ENCODE measurements at regions not wholly inside any gene's neighbourhood (a gene's known extent, or its start where the extent isn't known, plus 50 kb on each side); places are given as distances from the start of the nearest gene placed in this dataset.

DNA sequence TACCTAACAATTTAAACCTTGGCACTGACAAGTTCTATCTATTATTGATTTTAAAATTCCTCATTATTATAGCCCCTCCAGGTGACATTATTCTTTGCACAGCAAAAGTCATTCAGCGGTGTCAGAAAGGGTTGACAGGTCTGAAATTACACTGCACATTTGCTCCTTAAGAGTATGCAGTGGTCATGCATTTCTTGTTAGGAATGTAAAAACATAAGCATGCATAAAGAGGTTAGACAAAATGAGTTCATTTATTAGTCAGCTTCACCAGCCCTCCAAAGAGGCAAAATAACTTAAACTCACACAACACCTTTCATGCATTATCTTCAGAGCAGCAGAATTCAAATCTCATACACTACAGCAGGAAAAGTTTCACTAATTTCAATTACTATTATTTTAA is 158.8 kb downstream of the HNRNPD start:
- Histone ChIP-seq H2AFZ (ENCODE audit: insufficient read depth, low read depth, low read length, poor library complexity, severe bottlenecking) (no peak overlapping the region), H3K27me3 (ENCODE audit: control insufficient read depth in 2 of 2, insufficient read depth in 2 of 2, low read length in 2 of 2) (no peaks in the 10 kb centered on the region), H3K9ac (ENCODE audit: insufficient read depth, low read length, poor library complexity, severe bottlenecking) (no peak overlapping the region), H3K79me2 (ENCODE audit: insufficient read depth, low read length) (no peaks in the 10 kb centered on the region), H3K36me3 (replicated peaks in 1 of 2; ENCODE audit: control insufficient read depth in 1 of 2, insufficient read depth in 2 of 2, low read length in 2 of 2) (no peaks in the 10 kb centered on the region), H4K20me1 (ENCODE audit: insufficient read depth, low read length) (no peaks in the 10 kb centered on the region), H3K9me3 (replicated peaks in 1 of 2; ENCODE audit: control insufficient read depth in 1 of 2, insufficient read depth in 1 of 2, low read length in 2 of 2) (no peaks in the 10 kb centered on the region), H3K4me3 (replicated peaks in 1 of 3; ENCODE audit: low read depth in 2 of 3, low read length in 3 of 3) (no peak overlapping the region), H3K4me2 (replicated peaks; ENCODE audit: extremely low read depth, low read length, poor library complexity, severe bottlenecking) (no peak overlapping the region), H3K27ac (ENCODE audit: low read depth in 1 of 2, low read length in 2 of 2) (no peak overlapping the region), H3K4me1 (ENCODE audit: control insufficient read depth in 1 of 2, insufficient read depth in 2 of 2, low read length in 2 of 2) (peaks cover 11 to 14% of the 10 kb centered on the region in 2 donors)
- Mint-ChIP-seq H3K27ac (no peak overlapping the region), H3K9me3 (no peaks in the 10 kb centered on the region), H3K27me3 (ENCODE audit: low read depth in 3 of 3) (peaks cover 0 to 1% (median 0%) of the 10 kb centered on the region in 3 donors), H3K4me3 (no peak overlapping the region), H3K4me1 (peaks cover 18% of the 10 kb centered on the region), H3K36me3 (no peaks in the 10 kb centered on the region)
- no CpG with 5 or more reads among the region's 1 CpG for WGBS (ENCODE audit: insufficient coverage)
- TF ChIP-seq, protein P1, sequence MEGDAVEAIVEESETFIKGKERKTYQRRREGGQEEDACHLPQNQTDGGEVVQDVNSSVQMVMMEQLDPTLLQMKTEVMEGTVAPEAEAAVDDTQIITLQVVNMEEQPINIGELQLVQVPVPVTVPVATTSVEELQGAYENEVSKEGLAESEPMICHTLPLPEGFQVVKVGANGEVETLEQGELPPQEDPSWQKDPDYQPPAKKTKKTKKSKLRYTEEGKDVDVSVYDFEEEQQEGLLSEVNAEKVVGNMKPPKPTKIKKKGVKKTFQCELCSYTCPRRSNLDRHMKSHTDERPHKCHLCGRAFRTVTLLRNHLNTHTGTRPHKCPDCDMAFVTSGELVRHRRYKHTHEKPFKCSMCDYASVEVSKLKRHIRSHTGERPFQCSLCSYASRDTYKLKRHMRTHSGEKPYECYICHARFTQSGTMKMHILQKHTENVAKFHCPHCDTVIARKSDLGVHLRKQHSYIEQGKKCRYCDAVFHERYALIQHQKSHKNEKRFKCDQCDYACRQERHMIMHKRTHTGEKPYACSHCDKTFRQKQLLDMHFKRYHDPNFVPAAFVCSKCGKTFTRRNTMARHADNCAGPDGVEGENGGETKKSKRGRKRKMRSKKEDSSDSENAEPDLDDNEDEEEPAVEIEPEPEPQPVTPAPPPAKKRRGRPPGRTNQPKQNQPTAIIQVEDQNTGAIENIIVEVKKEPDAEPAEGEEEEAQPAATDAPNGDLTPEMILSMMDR (IDR thresholded peaks at IDR 0.05), result no peak
- intact Hi-C loops (cut with micrococcal nuclease), result no loop called here
- DNase-seq, result no peak

DNA sequence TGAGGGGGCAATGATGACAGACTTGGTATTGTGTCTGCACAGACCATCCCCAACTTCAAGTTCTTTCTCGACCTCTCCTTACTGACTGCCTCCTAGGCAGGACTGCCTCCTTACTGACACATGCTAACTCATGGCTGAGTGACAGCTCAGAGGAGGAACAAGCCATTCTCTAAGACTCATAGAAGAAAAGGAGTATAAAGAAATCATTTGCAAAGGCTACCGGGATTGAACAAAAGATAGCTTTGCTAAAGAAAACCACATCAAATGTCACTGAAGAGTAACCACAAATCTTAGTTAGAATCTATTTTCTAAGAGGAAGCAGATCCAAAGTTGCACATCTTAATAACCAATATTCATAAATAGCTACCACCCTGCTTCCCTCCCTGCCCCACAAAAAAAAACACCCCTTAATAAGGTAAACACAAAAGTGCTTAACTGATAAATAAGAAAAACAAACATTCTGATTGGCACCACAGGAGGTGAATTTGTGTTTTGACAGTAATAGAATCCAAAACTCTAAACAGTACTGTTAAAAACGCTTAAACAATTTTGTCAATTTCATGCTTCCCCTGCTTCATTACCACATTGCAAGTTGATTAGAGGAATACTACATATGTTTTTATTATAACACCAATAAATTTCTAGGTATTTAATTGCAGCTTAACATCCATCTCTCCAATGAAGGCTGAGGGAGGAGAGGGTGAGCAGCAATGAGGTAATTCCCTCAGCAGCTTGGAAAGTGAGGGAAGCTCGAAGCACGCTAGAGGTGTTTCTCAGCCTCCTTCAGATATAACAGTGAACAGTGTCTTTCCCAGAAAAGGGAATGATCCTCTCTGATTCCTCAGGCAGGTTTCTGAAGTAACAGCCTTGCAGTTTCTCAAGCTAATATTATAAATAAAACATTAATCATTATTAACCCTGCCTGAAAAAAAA is 160.0 kb downstream of the HNRNPD start:
- no peak overlapping the region for H3K4me3 ChIP-seq (replicated peaks in 1 of 3; ENCODE audit: low read depth in 2 of 3, low read length in 3 of 3)
- peaks cover 11 to 14% of the 10 kb centered on the region in 2 donors for H3K4me1 ChIP-seq (ENCODE audit: control insufficient read depth in 1 of 2, insufficient read depth in 2 of 2, low read length in 2 of 2)
- H3K9ac ChIP-seq (ENCODE audit: insufficient read depth, low read length, poor library complexity, severe bottlenecking), result no peak overlapping the region
- DNase-seq, result no peak
- no peak overlapping the region for H3K4me2 ChIP-seq (replicated peaks; ENCODE audit: extremely low read depth, low read length, poor library complexity, severe bottlenecking)
- H3K9me3 Mint-ChIP-seq, result no peaks in the 10 kb centered on the region
- H3K27me3 ChIP-seq (ENCODE audit: control insufficient read depth in 2 of 2, insufficient read depth in 2 of 2, low read length in 2 of 2), result no peaks in the 10 kb centered on the region
- no peak overlapping the region for H2AFZ ChIP-seq (ENCODE audit: insufficient read depth, low read depth, low read length, poor library complexity, severe bottlenecking)
- peak overlapping the region in 1 of 7 donors; percentile 2 for H3K27ac Mint-ChIP-seq
- peaks cover 18% of the 10 kb centered on the region for H3K4me1 Mint-ChIP-seq
- TF ChIP-seq, protein P1 (IDR thresholded peaks at IDR 0.05), result no peak
- H3K9me3 ChIP-seq (replicated peaks in 1 of 2; ENCODE audit: control insufficient read depth in 1 of 2, insufficient read depth in 1 of 2, low read length in 2 of 2), result no peaks in the 10 kb centered on the region
- H3K27me3 Mint-ChIP-seq (ENCODE audit: low read depth in 3 of 3), result peaks cover 0 to 1% (median 0%) of the 10 kb centered on the region in 3 donors
- H3K36me3 ChIP-seq (replicated peaks in 1 of 2; ENCODE audit: control insufficient read depth in 1 of 2, insufficient read depth in 2 of 2, low read length in 2 of 2), result no peaks in the 10 kb centered on the region
- no peaks in the 10 kb centered on the region for H4K20me1 ChIP-seq (ENCODE audit: insufficient read depth, low read length)
- no CpG with 5 or more reads among the region's 5 CpGs for WGBS (ENCODE audit: insufficient coverage)
- H3K36me3 Mint-ChIP-seq, result no peaks in the 10 kb centered on the region
- no peak overlapping the region for H3K4me3 Mint-ChIP-seq
- intact Hi-C loops (cut with micrococcal nuclease), result no loop called here
- H3K27ac ChIP-seq (ENCODE audit: low read depth in 1 of 2, low read length in 2 of 2), result no peak overlapping the region
- no peaks in the 10 kb centered on the region for H3K79me2 ChIP-seq (ENCODE audit: insufficient read depth, low read length)

Measured in CD14-positive monocyte (primary cell).